K562 (cell line): ENCODE measurements at regions not wholly inside any gene's neighbourhood (a gene's known extent, or its start where the extent isn't known, plus 50 kb on each side); places are given as distances from the start of the nearest gene placed in this dataset.

Source experiments
- ATAC-seq: fragments of 200-7000 bp; cut with Tn5 transposase; 3 replicates; pipeline ENCODE4 v1.9.1; 2020; ENCODE audit warnings: moderate library complexity
- BruUV-seq: library from RNA; stranded (reverse); fragments of 400-500 nt; replicated peaks from 2 replicates; lab custom pipeline; 2021; lab: Mats Ljungman, UMichigan
- CTCF ChIA-PET: fragments of 300-600 bp; formaldehyde crosslinking; extraction: SDS; loops from one replicate; lab custom pipeline; 2021; ENCODE audit warnings: low intra/inter-chr PET ratio; lab: Yijun Ruan, JAX
- POLR2A ChIA-PET: fragments of 300-600, 350-650 bp; sonication (Branson Sonifier 250); formaldehyde crosslinking; extraction: SDS; loops from one replicate; lab custom pipeline; 2021; ENCODE audit warnings: antibody characterized with exemption, inconsistent platforms; lab: Yijun Ruan, JAX
- DNase-seq, 4 experiments: peaks; one replicate each; pipeline versions ENCODE4 v3.0.0 to v3.0.0-alpha.2; 2011 to 2018; ENCODE audit warnings: low spot score in 3 of 4, mixed read lengths in 3 of 4; ENCODE audit errors: extremely low read depth in 1 of 4
- FAIRE-seq: peaks from 2 replicates; lab custom pipeline; 2011; peaks lifted over from hg19 to GRCh38; lab: Jason Lieb, UNC
- H2AFZ ChIP-seq: 2 replicates; pipeline ENCODE4 v1.6.0; 2011; ENCODE audit warnings: low read depth, low read length, control low read depth, inconsistent platforms
- H3K27ac ChIP-seq: fragments of 200-600 bp; 3 replicates; pipeline ENCODE4 v1.8.0; 2011; ENCODE audit warnings: low read depth, mild to moderate bottlenecking, control low read depth, inconsistent platforms, low read length, moderate library complexity, mixed read lengths; ENCODE audit errors: extremely low read depth
- H3K27me3 ChIP-seq, 2 experiments: fragments of 300-600 bp in 1 of 2; 2 replicates in 1 of 2; 3 replicates in 1 of 2; pipeline versions ENCODE4 v1.6.0 to v1.8.0; 2011; ENCODE audit warnings: inconsistent platforms in 2 of 2, low read length in 2 of 2, mild to moderate bottlenecking in 1 of 2, mixed read lengths in 1 of 2, moderate library complexity in 1 of 2; ENCODE audit not compliant: control insufficient read depth in 2 of 2, insufficient read depth in 2 of 2
- H3K36me3 ChIP-seq: fragments of 300-600 bp; 3 replicates; pipeline ENCODE4 v1.8.0; 2011; ENCODE audit warnings: mild to moderate bottlenecking, low read length, inconsistent platforms; ENCODE audit not compliant: control insufficient read depth, insufficient read depth
- H3K4me1 ChIP-seq, 2 experiments: fragments of 200-600 bp in 1 of 2; replicated peaks in 1 of 2; 2 replicates in 1 of 2; 3 replicates in 1 of 2; pipeline versions ENCODE4 v1.5.1 to v1.8.0; 2011; ENCODE audit warnings: inconsistent platforms in 2 of 2, low read length in 2 of 2, mild to moderate bottlenecking in 1 of 2, mixed read lengths in 1 of 2, moderate library complexity in 1 of 2; ENCODE audit not compliant: control insufficient read depth in 2 of 2, insufficient read depth in 2 of 2
- H3K4me2 ChIP-seq: 2 replicates; pipeline ENCODE4 v1.6.1; 2011; ENCODE audit warnings: low read length, control low read depth, inconsistent platforms, mixed read lengths; ENCODE audit not compliant: insufficient read depth
- H3K4me3 ChIP-seq: fragments of 200-600 bp; sonication (generic), shearing (Covaris generic); 2 replicates; pipeline ENCODE4 v1.5.1; 2016; ENCODE audit warnings: control low read depth, inconsistent platforms
- H3K79me2 ChIP-seq: fragments of 200-600 bp; 3 replicates; pipeline ENCODE4 v1.8.0; 2011; ENCODE audit warnings: low read length, inconsistent platforms; ENCODE audit not compliant: control insufficient read depth, insufficient read depth
- H3K9ac ChIP-seq, 2 experiments: 2 replicates each; pipeline versions ENCODE4 v1.6.0 to v1.6.1; 2011; ENCODE audit warnings: low read depth in 2 of 2, low read length in 2 of 2, control low read depth in 1 of 2, inconsistent platforms in 1 of 2, mild to moderate bottlenecking in 1 of 2, mixed read lengths in 1 of 2; ENCODE audit not compliant: insufficient read depth in 1 of 2
- H3K9me1 ChIP-seq: one replicate; pipeline ENCODE4 v1.6.0; 2011; ENCODE audit warnings: inconsistent platforms, mild to moderate bottlenecking, low read length, moderate library complexity; ENCODE audit not compliant: control insufficient read depth, insufficient read depth
- H3K9me3 ChIP-seq: replicated peaks from 2 replicates; pipeline ENCODE4 v1.5.1; 2011; ENCODE audit warnings: low read depth, low read length, inconsistent platforms; ENCODE audit not compliant: control insufficient read depth, insufficient read depth
- H4K20me1 ChIP-seq: replicated peaks from 2 replicates; pipeline ENCODE4 v1.6.1; 2011; ENCODE audit warnings: low read length, inconsistent platforms, mixed read lengths; ENCODE audit not compliant: control insufficient read depth, insufficient read depth
- ATF7 ChIP-seq: fragments of 450-650 bp; IDR thresholded peaks from 2 replicates; pipeline ENCODE4 v1.7.1; 2014; ENCODE audit warnings: mild to moderate bottlenecking, moderate library complexity
- MCM3 ChIP-seq: fragments of 450-650 bp; IDR thresholded peaks from 2 replicates; pipeline ENCODE4 v1.6.1; 2016
- MTA3 ChIP-seq: fragments of 450-650 bp; formaldehyde crosslinking; IDR thresholded peaks from 2 replicates; pipeline ENCODE4 v1.6.1; 2017; ENCODE audit warnings: mild to moderate bottlenecking, borderline replicate concordance
- NBN ChIP-seq: fragments of 450-650 bp; IDR thresholded peaks from 2 replicates; pipeline ENCODE4 v1.6.1; 2016; ENCODE audit warnings: low read depth, mild to moderate bottlenecking
- SIN3B ChIP-seq: fragments of 450-650 bp; IDR thresholded peaks from 2 replicates; pipeline ENCODE4 v1.6.1; 2017; ENCODE audit warnings: low read depth, mild to moderate bottlenecking, moderate library complexity
- ZFP30 ChIP-seq: fragments of 250-450 bp; sonication (Bioruptor Pico); IDR thresholded peaks from 2 replicates; pipeline ENCODE4 v1.8.0; 2022; ENCODE audit warnings: moderate library complexity, mild to moderate bottlenecking, inconsistent platforms, borderline replicate concordance
- ZNF239 ChIP-seq: fragments of 250-450 bp; sonication (Bioruptor Pico); IDR thresholded peaks from 2 replicates; pipeline ENCODE4 v1.4.0; 2020; ENCODE audit warnings: mild to moderate bottlenecking
- ZNF282 ChIP-seq: sonication (generic); formaldehyde crosslinking; IDR thresholded peaks from 2 replicates; pipeline ENCODE4 v1.8.1; 2023; ENCODE audit warnings: missing genetic modification reagents
- in situ Hi-C: fragments of 300-500 bp; cut with MboI; formaldehyde crosslinking; loops from 4 replicates; pipeline ENCODE4 v1.15.0; 2018; ENCODE audit warnings: inconsistent platforms, mixed read lengths
- intact Hi-C: fragments of 100-400 bp; cut with micrococcal nuclease; formaldehyde crosslinking; loops from 2 replicates; pipeline ENCODE4 v1.14.2; 2022
- TF ChIP-seq, protein P1 (sequence below): sonication (generic); formaldehyde crosslinking; IDR thresholded peaks from 2 replicates; pipeline ENCODE4 v1.8.0; 2022; ENCODE audit warnings: missing genetic modification reagents, mild to moderate bottlenecking, borderline replicate concordance
- TF ChIP-seq, protein P2 (sequence below): sonication (generic); formaldehyde crosslinking; IDR thresholded peaks from 2 replicates; pipeline ENCODE4 v1.8.1; 2022; ENCODE audit warnings: missing genetic modification reagents

DNA sequence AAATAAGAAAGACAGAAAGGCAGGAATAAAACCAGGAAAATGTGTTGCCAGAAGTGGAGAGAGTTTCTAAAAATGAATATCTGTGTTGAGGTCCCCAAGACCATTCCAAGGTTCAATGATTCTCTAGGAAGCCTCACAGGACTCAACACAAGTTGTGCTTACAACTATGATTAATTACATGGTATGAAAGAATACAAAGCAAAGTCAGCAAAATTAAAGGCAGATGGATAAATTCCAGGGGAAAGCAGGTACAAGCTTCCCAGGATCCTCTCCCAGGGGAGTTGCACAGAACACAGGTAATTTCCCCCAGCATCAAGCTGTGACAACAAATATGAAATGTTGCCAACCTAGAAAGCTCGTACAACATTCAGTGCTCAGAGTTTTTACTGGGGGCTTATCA, 154.4 kb upstream of the HNMT start (continued):
- TF ChIP-seq, protein P1, sequence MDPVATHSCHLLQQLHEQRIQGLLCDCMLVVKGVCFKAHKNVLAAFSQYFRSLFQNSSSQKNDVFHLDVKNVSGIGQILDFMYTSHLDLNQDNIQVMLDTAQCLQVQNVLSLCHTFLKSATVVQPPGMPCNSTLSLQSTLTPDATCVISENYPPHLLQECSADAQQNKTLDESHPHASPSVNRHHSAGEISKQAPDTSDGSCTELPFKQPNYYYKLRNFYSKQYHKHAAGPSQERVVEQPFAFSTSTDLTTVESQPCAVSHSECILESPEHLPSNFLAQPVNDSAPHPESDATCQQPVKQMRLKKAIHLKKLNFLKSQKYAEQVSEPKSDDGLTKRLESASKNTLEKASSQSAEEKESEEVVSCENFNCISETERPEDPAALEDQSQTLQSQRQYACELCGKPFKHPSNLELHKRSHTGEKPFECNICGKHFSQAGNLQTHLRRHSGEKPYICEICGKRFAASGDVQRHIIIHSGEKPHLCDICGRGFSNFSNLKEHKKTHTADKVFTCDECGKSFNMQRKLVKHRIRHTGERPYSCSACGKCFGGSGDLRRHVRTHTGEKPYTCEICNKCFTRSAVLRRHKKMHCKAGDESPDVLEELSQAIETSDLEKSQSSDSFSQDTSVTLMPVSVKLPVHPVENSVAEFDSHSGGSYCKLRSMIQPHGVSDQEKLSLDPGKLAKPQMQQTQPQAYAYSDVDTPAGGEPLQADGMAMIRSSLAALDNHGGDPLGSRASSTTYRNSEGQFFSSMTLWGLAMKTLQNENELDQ (CRISPR knock-in tag), result no peak
- TF ChIP-seq MCM3, result no peak
- TF ChIP-seq SIN3B, result no peak
- no peak for TF ChIP-seq ZNF282 (CRISPR knock-in tag)
- no peak for TF ChIP-seq ATF7
- TF ChIP-seq MTA3, result no peak
- TF ChIP-seq ZFP30 (CRISPR knock-in tag), result no peak

- CTCF ChIA-PET, result no interaction called here
- Histone ChIP-seq H3K9me1 (no peaks in the 10 kb centered on the region), H3K4me2 (no peak overlapping the region), H3K4me1 (no peaks in the 10 kb centered on the region), H2AFZ (no peak overlapping the region), H3K27ac (no peak overlapping the region), H4K20me1 (no peaks in the 10 kb centered on the region), H3K9me3 (no peaks in the 10 kb centered on the region), H3K4me3 (no peak overlapping the region), H3K9ac (no peak overlapping the region), H3K27me3 (no peaks in the 10 kb centered on the region), H3K79me2 (no peaks in the 10 kb centered on the region), H3K36me3 (no peaks in the 10 kb centered on the region)
- ATAC-seq (no peak), FAIRE-seq (no peak), DNase-seq (no peak)
- intact Hi-C loops, result no loop called here
- POLR2A ChIA-PET, result no interaction called here
- no TSS peak for BruUV-seq
- no peak for TF ChIP-seq NBN
- no peak for TF ChIP-seq ZNF239
- TF ChIP-seq, protein P2, sequence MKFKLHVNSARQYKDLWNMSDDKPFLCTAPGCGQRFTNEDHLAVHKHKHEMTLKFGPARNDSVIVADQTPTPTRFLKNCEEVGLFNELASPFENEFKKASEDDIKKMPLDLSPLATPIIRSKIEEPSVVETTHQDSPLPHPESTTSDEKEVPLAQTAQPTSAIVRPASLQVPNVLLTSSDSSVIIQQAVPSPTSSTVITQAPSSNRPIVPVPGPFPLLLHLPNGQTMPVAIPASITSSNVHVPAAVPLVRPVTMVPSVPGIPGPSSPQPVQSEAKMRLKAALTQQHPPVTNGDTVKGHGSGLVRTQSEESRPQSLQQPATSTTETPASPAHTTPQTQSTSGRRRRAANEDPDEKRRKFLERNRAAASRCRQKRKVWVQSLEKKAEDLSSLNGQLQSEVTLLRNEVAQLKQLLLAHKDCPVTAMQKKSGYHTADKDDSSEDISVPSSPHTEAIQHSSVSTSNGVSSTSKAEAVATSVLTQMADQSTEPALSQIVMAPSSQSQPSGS, result no peak
- in situ Hi-C loops, result no loop called here
These were observed 151.8 kb upstream of the HNMT start for GRCh38 chr2:137812517-137812916.
